ENCODE measurements at regions not wholly inside any gene's neighbourhood (a gene's known extent, or its start where the extent isn't known, plus 50 kb on each side); places are given as distances from the start of the nearest gene placed in this dataset.
"Not testable (repeated sequence)": the region's sequence is repeated elsewhere in the genome, so short reads cannot be mapped to it uniquely, and the experiment has no call there.

DNA sequence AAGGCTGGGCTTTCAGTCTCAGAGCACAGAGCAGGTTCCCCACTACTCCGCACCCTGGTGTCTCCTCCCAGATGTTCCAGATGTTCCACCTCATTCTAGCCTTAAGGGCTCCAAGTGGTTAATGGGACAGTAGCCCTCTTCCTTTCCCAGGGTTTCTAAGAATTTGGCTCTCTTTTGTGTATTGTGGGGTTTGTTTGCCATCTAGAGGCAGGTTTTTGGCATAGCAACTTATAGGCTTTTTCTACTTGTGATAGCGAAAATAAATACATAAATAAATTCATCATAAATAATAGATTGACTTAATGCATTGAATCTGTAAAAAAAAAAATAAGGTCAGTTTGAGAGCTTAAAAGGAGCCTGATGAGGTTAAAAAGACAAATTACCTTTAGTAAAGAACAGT is 86.1 kb upstream of the XKR3 start:
- in situ Hi-C loops (cut with MboI; ENCODE audit: low pct_unique_long_range_greater_than_20kb, low sequenced_read_pairs, unreplicated experiment), result loop anchor here (10.0 kb wide), 1 partner anchor 143 kb away; no protein-coding TSS in a partner anchor
- not testable (repeated sequence) for DNase-seq (ENCODE audit: low spot score)

DNA sequence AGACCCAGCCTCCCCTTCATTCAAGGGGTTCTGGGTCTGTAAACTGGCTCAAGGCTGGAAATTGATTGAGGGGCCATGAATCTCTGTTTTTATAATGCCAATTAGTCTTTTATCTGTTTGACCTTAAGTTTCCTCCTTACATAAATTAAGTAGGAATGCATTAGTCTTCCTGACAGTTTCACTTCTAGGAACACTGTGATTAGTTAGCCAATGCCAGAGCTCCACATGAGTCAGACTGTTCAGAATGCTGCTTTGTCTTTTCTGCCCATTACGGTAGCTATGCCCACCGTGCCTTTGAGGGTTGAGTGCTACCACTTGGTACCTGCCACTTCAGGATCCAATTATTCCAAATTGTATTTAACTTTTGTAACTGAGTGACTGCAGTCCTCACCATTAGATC is 76.8 kb upstream of the XKR3 start:
- DNase-seq (ENCODE audit: low spot score); in situ Hi-C loops (cut with MboI; ENCODE audit: low pct_unique_long_range_greater_than_20kb, low sequenced_read_pairs, unreplicated experiment): not testable (repeated sequence)

DNA sequence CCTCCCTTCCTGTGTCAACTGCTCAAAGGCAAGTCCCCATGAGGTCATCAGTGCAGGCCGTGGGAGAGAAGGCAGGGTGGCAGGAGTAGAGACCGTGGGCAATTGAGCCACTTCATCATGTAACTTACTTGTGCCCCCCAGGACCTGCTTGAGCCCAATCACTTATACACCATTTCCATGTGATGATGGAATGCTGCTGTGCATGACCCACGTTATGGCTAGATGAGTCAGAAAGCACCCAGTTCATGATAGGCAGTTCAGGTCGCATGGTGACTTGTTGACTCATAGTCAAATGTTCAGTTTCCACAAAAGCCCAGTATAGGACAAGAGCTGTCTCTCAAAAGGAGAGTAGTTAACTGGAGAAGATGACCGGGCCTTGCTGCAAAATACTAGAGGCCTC is 76.4 kb upstream of the XKR3 start:
- DNase-seq (ENCODE audit: low spot score); in situ Hi-C loops (cut with MboI; ENCODE audit: low pct_unique_long_range_greater_than_20kb, low sequenced_read_pairs, unreplicated experiment): not testable (repeated sequence)

DNA sequence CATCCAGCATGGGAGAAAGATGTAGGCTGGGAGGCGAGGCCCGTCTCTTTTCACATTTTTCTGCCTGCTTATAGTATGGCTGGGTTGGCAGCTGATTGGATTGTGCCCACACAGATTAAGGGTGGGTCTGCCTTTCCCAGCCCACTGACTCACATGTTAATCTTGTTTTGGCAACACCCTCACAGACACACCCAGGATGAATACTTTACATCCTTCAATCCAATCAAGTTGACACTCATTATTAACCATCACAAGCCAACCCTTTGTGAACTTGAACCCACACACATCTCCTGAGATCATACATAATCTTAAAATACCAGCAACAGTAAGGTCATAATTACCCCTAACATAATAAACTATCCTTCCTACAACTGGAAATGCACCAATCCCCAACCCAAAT is 74.1 kb upstream of the XKR3 start:
- DNase-seq (ENCODE audit: low spot score); in situ Hi-C loops (cut with MboI; ENCODE audit: low pct_unique_long_range_greater_than_20kb, low sequenced_read_pairs, unreplicated experiment): not testable (repeated sequence)

DNA sequence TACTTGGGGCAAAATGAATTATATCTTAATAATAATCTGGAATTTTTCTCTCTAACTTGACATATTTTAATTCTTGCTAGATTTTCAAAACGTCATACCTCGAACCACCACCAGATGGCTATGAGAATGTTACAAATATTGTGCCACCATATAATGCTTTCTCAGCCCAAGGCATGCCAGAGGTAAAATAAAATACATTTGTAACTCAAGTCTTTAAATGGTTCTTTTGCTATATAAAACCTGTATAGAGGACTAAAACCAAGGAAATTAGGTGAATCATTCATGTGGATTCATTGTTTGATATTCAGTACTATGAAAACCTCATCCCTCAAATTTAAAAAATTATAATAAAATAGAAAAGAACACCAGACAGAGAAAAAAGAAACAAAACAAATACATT is 72.2 kb upstream of the XKR3 start:
- DNase-seq (ENCODE audit: low spot score); in situ Hi-C loops (cut with MboI; ENCODE audit: low pct_unique_long_range_greater_than_20kb, low sequenced_read_pairs, unreplicated experiment): not testable (repeated sequence)

DNA sequence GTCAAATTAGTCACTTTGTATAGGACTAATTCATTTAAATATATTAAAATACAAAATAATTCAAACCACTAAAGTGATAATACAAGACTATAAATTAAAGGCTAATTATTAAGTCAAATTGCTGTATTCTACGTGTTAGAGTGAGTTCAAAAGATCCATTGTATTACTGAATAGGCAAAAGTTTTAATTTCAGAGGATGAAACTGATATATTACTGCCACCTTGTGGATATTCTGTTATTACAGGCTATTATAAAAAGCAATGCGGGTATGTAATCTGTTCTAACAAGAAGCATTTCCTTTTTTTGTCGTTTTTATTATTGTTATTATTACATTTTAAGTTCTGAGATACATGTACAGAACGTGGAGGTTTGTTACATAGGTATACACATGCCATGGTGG is 66.7 kb upstream of the XKR3 start:
- DNase-seq (ENCODE audit: low spot score); in situ Hi-C loops (cut with MboI; ENCODE audit: low pct_unique_long_range_greater_than_20kb, low sequenced_read_pairs, unreplicated experiment): not testable (repeated sequence)
- TF ChIP-seq, protein P1, sequence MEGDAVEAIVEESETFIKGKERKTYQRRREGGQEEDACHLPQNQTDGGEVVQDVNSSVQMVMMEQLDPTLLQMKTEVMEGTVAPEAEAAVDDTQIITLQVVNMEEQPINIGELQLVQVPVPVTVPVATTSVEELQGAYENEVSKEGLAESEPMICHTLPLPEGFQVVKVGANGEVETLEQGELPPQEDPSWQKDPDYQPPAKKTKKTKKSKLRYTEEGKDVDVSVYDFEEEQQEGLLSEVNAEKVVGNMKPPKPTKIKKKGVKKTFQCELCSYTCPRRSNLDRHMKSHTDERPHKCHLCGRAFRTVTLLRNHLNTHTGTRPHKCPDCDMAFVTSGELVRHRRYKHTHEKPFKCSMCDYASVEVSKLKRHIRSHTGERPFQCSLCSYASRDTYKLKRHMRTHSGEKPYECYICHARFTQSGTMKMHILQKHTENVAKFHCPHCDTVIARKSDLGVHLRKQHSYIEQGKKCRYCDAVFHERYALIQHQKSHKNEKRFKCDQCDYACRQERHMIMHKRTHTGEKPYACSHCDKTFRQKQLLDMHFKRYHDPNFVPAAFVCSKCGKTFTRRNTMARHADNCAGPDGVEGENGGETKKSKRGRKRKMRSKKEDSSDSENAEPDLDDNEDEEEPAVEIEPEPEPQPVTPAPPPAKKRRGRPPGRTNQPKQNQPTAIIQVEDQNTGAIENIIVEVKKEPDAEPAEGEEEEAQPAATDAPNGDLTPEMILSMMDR (IDR thresholded peaks at IDR 0.05; ENCODE audit: extremely low read depth, insufficient read depth, missing control alignments), result peak; percentile 11

DNA sequence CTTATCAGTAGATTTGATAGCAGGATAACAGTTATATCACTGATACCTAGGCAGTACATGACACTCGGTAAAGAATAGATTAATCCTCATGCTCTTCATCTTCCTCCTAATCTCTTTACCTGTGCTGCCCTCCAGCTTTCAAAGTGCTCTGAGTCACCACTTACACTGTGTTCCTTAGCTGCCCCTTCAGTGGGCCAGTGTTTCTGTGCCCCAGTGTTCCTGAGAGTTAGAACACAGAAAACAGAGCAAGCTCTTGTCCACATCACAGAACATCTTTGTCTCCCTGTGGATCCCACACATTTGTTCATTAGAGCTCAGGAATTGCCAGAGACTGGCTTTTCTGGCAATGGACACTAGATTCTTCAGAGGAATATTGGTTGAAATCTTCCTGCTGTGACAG is 51.1 kb upstream of the XKR3 start:
- DNase-seq (ENCODE audit: low spot score); in situ Hi-C loops (cut with MboI; ENCODE audit: low pct_unique_long_range_greater_than_20kb, low sequenced_read_pairs, unreplicated experiment): not testable (repeated sequence)
